GM12874 (cell line): ENCODE measurements at regions not wholly inside any gene's neighbourhood (a gene's known extent, or its start where the extent isn't known, plus 50 kb on each side); places are given as distances from the start of the nearest gene placed in this dataset.

Experiments used
- CTCF ChIP-seq: IDR thresholded peaks from 2 replicates; pipeline ENCODE4 v1.5.1; 2011; ENCODE audit warnings: low read depth, mild to moderate bottlenecking, control low read depth, low read length, moderate library complexity; ENCODE audit not compliant: insufficient read depth

- no peak for TF ChIP-seq CTCF
Observed at GRCh38 chrX:27404366-27404765, 58.8 kb downstream of the PPP4R3C start.

- no peak for TF ChIP-seq CTCF
Observed at GRCh38 chrX:27399146-27399456, 64.0 kb downstream of the PPP4R3C start.

- TF ChIP-seq CTCF, result no peak
Observed at GRCh38 chrX:27391623-27392022, 71.5 kb downstream of the PPP4R3C start.

GRCh38 chrX:27381419-27381818 lies 81.7 kb downstream of the PPP4R3C start:
- TF ChIP-seq CTCF, result no peak

- no peak for TF ChIP-seq CTCF
Observed at GRCh38 chrX:27380163-27380845, 82.8 kb downstream of the PPP4R3C start.

- TF ChIP-seq CTCF, result no peak
Observed at GRCh38 chrX:27354021-27354420, 109.1 kb downstream of the PPP4R3C start.

GRCh38 chrX:27350476-27350875 lies 112.7 kb downstream of the PPP4R3C start:
- TF ChIP-seq CTCF, result no peak
